Activated CD4-positive, alpha-beta T cell treated with anti-CD3 and anti-CD28 coated beads, Interleukin-2, amount 50 U/mL, for 24 hours (primary cell): ENCODE measurements at regions not wholly inside any gene's neighbourhood (a gene's known extent, or its start where the extent isn't known, plus 50 kb on each side); places are given as distances from the start of the nearest gene placed in this dataset.

Source experiments
- DNase-seq, 2 donors: peaks; one replicate each; pipeline ENCODE4 v3.0.0-alpha.2; 2020; ENCODE audit warnings: low read depth in 1 of 2, low spot score in 1 of 2

DNA sequence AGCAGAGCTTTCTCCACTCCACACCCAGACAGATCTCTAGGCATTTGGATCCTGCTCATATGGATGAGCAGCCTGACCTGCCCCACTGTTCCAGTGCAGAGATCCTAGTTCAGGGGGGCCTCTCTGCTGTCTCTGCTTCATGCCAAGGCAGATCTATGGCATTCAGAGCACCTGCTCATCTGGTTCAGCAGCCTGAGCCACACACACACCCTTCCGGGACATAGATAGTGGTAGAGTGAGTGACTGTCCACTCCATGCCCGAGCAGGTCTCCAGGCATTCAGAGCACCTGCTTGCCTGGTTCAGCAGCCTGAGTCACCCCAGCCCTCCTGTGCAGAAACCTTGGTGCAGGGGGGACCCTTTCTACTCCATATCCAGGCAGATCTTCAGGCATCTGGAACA, 54.3 kb upstream of the ZNF800 start:
- no peak for DNase-seq
